ENCODE measurements at regions not wholly inside any gene's neighbourhood (a gene's known extent, or its start where the extent isn't known, plus 50 kb on each side); places are given as distances from the start of the nearest gene placed in this dataset.

GRCh38 chr13:73327579-73327978 lies 268.8 kb downstream of the KLF5 start:
- Histone ChIP-seq H3K27me3 (ENCODE audit: control insufficient read depth, insufficient read depth, low read length) (no peaks in the 10 kb centered on the region), H3K4me3 (ENCODE audit: low read length) (no peak overlapping the region), H3K4me1 (ENCODE audit: control insufficient read depth, low read depth, low read length) (peaks cover 3% of the 10 kb centered on the region), H3K9ac (ENCODE audit: low read length) (no peak overlapping the region), H3K9me3 (ENCODE audit: control insufficient read depth, low read depth, low read length) (no peaks in the 10 kb centered on the region), H3K27ac (ENCODE audit: low read length) (no peak overlapping the region), H3K36me3 (ENCODE audit: control insufficient read depth, low read depth, low read length) (no peaks in the 10 kb centered on the region)

GRCh38 chr13:73325723-73326558 lies 267.1 kb downstream of the KLF5 start:
- no peaks in the 10 kb centered on the region for H3K9me3 ChIP-seq (ENCODE audit: control insufficient read depth, low read depth, low read length)
- no peak overlapping the region for H3K9ac ChIP-seq (ENCODE audit: low read length)
- no peaks in the 10 kb centered on the region for H3K36me3 ChIP-seq (ENCODE audit: control insufficient read depth, low read depth, low read length)
- H3K27me3 ChIP-seq (ENCODE audit: control insufficient read depth, insufficient read depth, low read length): no peaks in the 10 kb centered on the region
- H3K27ac ChIP-seq (ENCODE audit: low read length): no peak overlapping the region
- no peak overlapping the region for H3K4me3 ChIP-seq (ENCODE audit: low read length)
- peaks cover 3% of the 10 kb centered on the region for H3K4me1 ChIP-seq (ENCODE audit: control insufficient read depth, low read depth, low read length)

- H3K4me3 ChIP-seq (ENCODE audit: low read length): no peak overlapping the region
- no peak overlapping the region for H3K9ac ChIP-seq (ENCODE audit: low read length)
- no peaks in the 10 kb centered on the region for H3K27me3 ChIP-seq (ENCODE audit: control insufficient read depth, insufficient read depth, low read length)
- no peaks in the 10 kb centered on the region for H3K9me3 ChIP-seq (ENCODE audit: control insufficient read depth, low read depth, low read length)
- H3K4me1 ChIP-seq (ENCODE audit: control insufficient read depth, low read depth, low read length): peaks cover 3% of the 10 kb centered on the region
- no peaks in the 10 kb centered on the region for H3K36me3 ChIP-seq (ENCODE audit: control insufficient read depth, low read depth, low read length)
- H3K27ac ChIP-seq (ENCODE audit: low read length): no peak overlapping the region
These were observed 266.3 kb downstream of the KLF5 start for GRCh38 chr13:73324842-73325722.

- Histone ChIP-seq H3K27ac (ENCODE audit: low read length) (no peak overlapping the region), H3K9ac (ENCODE audit: low read length) (no peak overlapping the region), H3K4me3 (ENCODE audit: low read length) (no peak overlapping the region), H3K9me3 (ENCODE audit: control insufficient read depth, low read depth, low read length) (no peaks in the 10 kb centered on the region), H3K4me1 (ENCODE audit: control insufficient read depth, low read depth, low read length) (no peaks in the 10 kb centered on the region), H3K36me3 (ENCODE audit: control insufficient read depth, low read depth, low read length) (no peaks in the 10 kb centered on the region), H3K27me3 (ENCODE audit: control insufficient read depth, insufficient read depth, low read length) (no peaks in the 10 kb centered on the region)
These were observed 264.8 kb downstream of the KLF5 start for GRCh38 chr13:73323615-73324014.

GRCh38 chr13:73321043-73321442 lies 262.2 kb downstream of the KLF5 start:
- Histone ChIP-seq H3K4me1 (ENCODE audit: control insufficient read depth, low read depth, low read length) (no peaks in the 10 kb centered on the region), H3K4me3 (ENCODE audit: low read length) (no peak overlapping the region), H3K27ac (ENCODE audit: low read length) (no peak overlapping the region), H3K9ac (ENCODE audit: low read length) (no peak overlapping the region), H3K36me3 (ENCODE audit: control insufficient read depth, low read depth, low read length) (no peaks in the 10 kb centered on the region), H3K9me3 (ENCODE audit: control insufficient read depth, low read depth, low read length) (no peaks in the 10 kb centered on the region), H3K27me3 (ENCODE audit: control insufficient read depth, insufficient read depth, low read length) (no peaks in the 10 kb centered on the region)

- Histone ChIP-seq H3K9me3 (ENCODE audit: control insufficient read depth, low read depth, low read length) (no peaks in the 10 kb centered on the region), H3K4me3 (ENCODE audit: low read length) (no peak overlapping the region), H3K9ac (ENCODE audit: low read length) (no peak overlapping the region), H3K36me3 (ENCODE audit: control insufficient read depth, low read depth, low read length) (no peaks in the 10 kb centered on the region), H3K27ac (ENCODE audit: low read length) (no peak overlapping the region), H3K27me3 (ENCODE audit: control insufficient read depth, insufficient read depth, low read length) (no peaks in the 10 kb centered on the region), H3K4me1 (ENCODE audit: control insufficient read depth, low read depth, low read length) (no peaks in the 10 kb centered on the region)
These were observed 258.3 kb downstream of the KLF5 start for GRCh38 chr13:73317140-73317539.

- Histone ChIP-seq H3K36me3 (ENCODE audit: control insufficient read depth, low read depth, low read length) (no peaks in the 10 kb centered on the region), H3K9me3 (ENCODE audit: control insufficient read depth, low read depth, low read length) (no peaks in the 10 kb centered on the region), H3K27me3 (ENCODE audit: control insufficient read depth, insufficient read depth, low read length) (no peaks in the 10 kb centered on the region), H3K4me3 (ENCODE audit: low read length) (no peak overlapping the region), H3K9ac (ENCODE audit: low read length) (no peak overlapping the region), H3K4me1 (ENCODE audit: control insufficient read depth, low read depth, low read length) (no peaks in the 10 kb centered on the region), H3K27ac (ENCODE audit: low read length) (no peak overlapping the region)
These were observed 251.6 kb downstream of the KLF5 start for GRCh38 chr13:73310366-73310765.

GRCh38 chr13:73307481-73307880 lies 248.7 kb downstream of the KLF5 start:
- Histone ChIP-seq H3K4me3 (ENCODE audit: low read length) (no peak overlapping the region), H3K9ac (ENCODE audit: low read length) (no peak overlapping the region), H3K27me3 (ENCODE audit: control insufficient read depth, insufficient read depth, low read length) (no peaks in the 10 kb centered on the region), H3K4me1 (ENCODE audit: control insufficient read depth, low read depth, low read length) (peaks cover 4% of the 10 kb centered on the region), H3K36me3 (ENCODE audit: control insufficient read depth, low read depth, low read length) (no peaks in the 10 kb centered on the region), H3K9me3 (ENCODE audit: control insufficient read depth, low read depth, low read length) (no peaks in the 10 kb centered on the region), H3K27ac (ENCODE audit: low read length) (no peak overlapping the region)

GRCh38 chr13:73306688-73307087 lies 247.9 kb downstream of the KLF5 start:
- Histone ChIP-seq H3K4me1 (ENCODE audit: control insufficient read depth, low read depth, low read length) (peaks cover 4% of the 10 kb centered on the region), H3K4me3 (ENCODE audit: low read length) (no peak overlapping the region), H3K27ac (ENCODE audit: low read length) (no peak overlapping the region), H3K27me3 (ENCODE audit: control insufficient read depth, insufficient read depth, low read length) (no peaks in the 10 kb centered on the region), H3K36me3 (ENCODE audit: control insufficient read depth, low read depth, low read length) (no peaks in the 10 kb centered on the region), H3K9ac (ENCODE audit: low read length) (no peak overlapping the region), H3K9me3 (ENCODE audit: control insufficient read depth, low read depth, low read length) (no peaks in the 10 kb centered on the region)

GRCh38 chr13:73304442-73304841 lies 245.6 kb downstream of the KLF5 start:
- Histone ChIP-seq H3K4me1 (ENCODE audit: control insufficient read depth, low read depth, low read length) (peaks cover 4% of the 10 kb centered on the region), H3K9ac (ENCODE audit: low read length) (no peak overlapping the region), H3K4me3 (ENCODE audit: low read length) (no peak overlapping the region), H3K9me3 (ENCODE audit: control insufficient read depth, low read depth, low read length) (no peaks in the 10 kb centered on the region), H3K27ac (ENCODE audit: low read length) (no peak overlapping the region), H3K36me3 (ENCODE audit: control insufficient read depth, low read depth, low read length) (no peaks in the 10 kb centered on the region), H3K27me3 (ENCODE audit: control insufficient read depth, insufficient read depth, low read length) (no peaks in the 10 kb centered on the region)

GRCh38 chr13:73303851-73304250 lies 245.0 kb downstream of the KLF5 start:
- H3K27ac ChIP-seq (ENCODE audit: low read length): no peak overlapping the region
- no peaks in the 10 kb centered on the region for H3K27me3 ChIP-seq (ENCODE audit: control insufficient read depth, insufficient read depth, low read length)
- H3K4me1 ChIP-seq (ENCODE audit: control insufficient read depth, low read depth, low read length): peaks cover 4% of the 10 kb centered on the region
- no peak overlapping the region for H3K4me3 ChIP-seq (ENCODE audit: low read length)
- H3K36me3 ChIP-seq (ENCODE audit: control insufficient read depth, low read depth, low read length): no peaks in the 10 kb centered on the region
- H3K9me3 ChIP-seq (ENCODE audit: control insufficient read depth, low read depth, low read length): no peaks in the 10 kb centered on the region
- no peak overlapping the region for H3K9ac ChIP-seq (ENCODE audit: low read length)

Measured in iPS-18a (cell line).